Stimulated activated effector memory CD8-positive, alpha-beta T cell treated with anti-CD3 and anti-CD28 coated beads, Interleukin-12 subunit alpha, Interleukin-12 subunit beta, amount 100 ng/mL, for 72 hours (primary cell): ENCODE measurements at regions not wholly inside any gene's neighbourhood (a gene's known extent, or its start where the extent isn't known, plus 50 kb on each side); places are given as distances from the start of the nearest gene placed in this dataset.
A peak's percentile ranks its signal among the peaks of the same experiment; 100 is the strongest.
"Not testable (repeated sequence)": the region's sequence is repeated elsewhere in the genome, so short reads cannot be mapped to it uniquely, and the experiment has no call there.

ENCODE experiments used
- ATAC-seq: fragments of 150-1000 bp; cut with Tn5 transposase; 2 replicates; pipeline ENCODE4 v1.10.0; 2021
- DNase-seq, 2 donors: peaks; one replicate each; pipeline ENCODE4 v3.0.0; 2021 to 2022; ENCODE audit warnings: low spot score in 2 of 2
- H3K27ac Mint-ChIP-seq: one replicate; pipeline ENCODE4 v1.8.0; 2022; ENCODE audit warnings: mild to moderate bottlenecking, mixed read lengths
- H3K36me3 Mint-ChIP-seq: one replicate; pipeline ENCODE4 v1.8.0; 2022; ENCODE audit warnings: mild to moderate bottlenecking, mixed read lengths
- H3K4me1 Mint-ChIP-seq: one replicate; pipeline ENCODE4 v1.8.0; 2022; ENCODE audit warnings: mixed read lengths
- H3K4me3 Mint-ChIP-seq: one replicate; pipeline ENCODE4 v1.8.0; 2022; ENCODE audit warnings: mild to moderate bottlenecking, mixed read lengths
- H3K9me3 Mint-ChIP-seq: one replicate; pipeline ENCODE4 v1.8.0; 2022; ENCODE audit warnings: mixed read lengths

DNA sequence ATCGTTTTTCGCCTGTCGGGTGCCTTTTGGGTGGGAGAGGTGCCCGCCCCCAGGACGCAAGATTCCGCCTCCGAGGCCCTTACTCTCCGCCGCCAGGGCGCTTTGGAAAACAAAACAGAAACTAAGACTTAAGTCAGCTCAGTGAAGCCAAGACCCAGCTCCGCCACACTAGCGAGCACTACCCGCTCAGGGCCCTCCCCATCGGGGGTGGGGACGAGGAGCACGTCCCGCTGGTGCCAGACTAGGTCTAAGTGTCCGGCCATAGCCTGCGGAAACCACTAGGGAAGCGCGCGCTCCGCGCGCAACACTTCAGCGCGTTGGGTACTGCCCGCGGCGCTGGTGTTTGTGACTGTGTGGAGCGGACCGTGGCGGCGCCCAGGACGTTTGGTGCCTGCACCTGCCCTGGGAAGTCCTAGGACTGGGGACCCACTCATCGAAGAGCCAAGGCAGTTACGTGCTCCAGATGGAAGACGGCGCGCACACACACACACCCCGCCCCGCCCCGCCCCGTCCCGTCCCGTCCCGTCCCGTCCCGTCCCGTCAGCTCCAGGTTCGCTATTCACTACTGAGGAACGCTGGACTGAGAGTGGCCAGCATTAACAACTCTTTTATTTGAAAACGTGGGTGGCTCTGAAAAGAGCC is 57.6 kb upstream of the BOLA1 start:
- H3K27ac Mint-ChIP-seq, H3K9me3 Mint-ChIP-seq, DNase-seq, H3K4me3 Mint-ChIP-seq: not testable (repeated sequence)
- Mint-ChIP-seq H3K36me3 (peaks cover 25% of the 10 kb centered on the region), H3K4me1 (peaks cover 21% of the 10 kb centered on the region)
- ATAC-seq = peak; percentile 75

DNA sequence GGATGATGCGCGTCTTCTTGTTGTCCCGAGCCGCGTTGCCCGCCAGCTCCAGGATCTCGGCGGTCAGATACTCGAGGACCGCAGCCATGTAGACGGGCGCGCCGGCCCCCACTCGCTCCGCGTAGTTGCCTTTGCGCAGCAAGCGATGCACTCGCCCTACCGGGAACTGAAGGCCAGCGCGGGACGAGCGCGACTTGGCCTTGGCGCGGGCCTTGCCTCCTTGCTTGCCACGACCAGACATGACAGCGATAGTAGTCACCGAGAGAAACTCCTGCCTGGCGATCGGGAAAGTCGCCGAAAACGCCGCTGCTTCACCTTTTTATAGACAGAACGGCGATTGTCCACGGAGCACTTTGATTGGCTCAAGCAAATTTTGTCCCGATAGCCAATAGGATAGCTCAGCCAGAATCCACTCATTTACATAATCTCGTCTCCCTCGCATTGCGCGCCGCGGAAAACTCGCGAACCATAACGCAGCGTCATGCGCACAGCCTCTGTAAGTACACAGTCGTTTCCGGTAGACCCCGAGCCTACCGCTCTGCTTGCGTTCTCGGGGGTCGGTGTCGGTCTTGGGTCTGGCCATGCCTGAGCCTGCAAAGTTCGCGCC is 56.8 kb upstream of the BOLA1 start:
- not testable (repeated sequence) for H3K9me3 Mint-ChIP-seq, H3K4me3 Mint-ChIP-seq, DNase-seq, H3K27ac Mint-ChIP-seq
- ATAC-seq = peak; percentile 77
- Mint-ChIP-seq H3K36me3 (peaks cover 33% of the 10 kb centered on the region), H3K4me1 (peaks cover 30% of the 10 kb centered on the region)

DNA sequence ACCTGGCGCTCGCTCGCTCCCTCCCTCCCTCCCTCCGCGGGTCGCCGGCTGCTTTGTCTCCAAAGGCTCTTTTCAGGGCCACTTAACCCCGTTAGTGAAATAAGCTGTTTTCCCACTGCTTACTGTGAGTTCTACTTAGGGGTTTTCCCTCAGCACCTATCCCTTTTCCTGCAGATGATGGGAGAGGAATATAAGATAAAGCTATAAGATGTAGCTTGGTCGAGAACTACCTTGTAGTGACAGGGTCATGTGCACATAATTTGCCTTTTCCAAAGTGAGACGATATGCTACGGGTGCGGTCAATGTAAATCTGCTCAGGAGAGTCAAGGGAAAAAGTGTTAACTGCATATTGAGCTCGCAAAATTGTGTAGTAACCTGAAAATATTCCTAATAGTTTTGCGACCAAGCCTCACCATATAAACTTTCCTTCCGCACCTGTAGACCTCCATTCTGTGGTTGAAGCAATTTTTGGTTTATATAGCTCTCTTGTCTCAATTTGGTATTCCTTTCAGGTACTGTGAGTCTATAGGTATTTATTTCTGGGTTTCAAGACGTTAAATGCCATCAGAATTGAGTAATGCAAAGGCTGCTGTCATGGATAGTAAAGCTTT is 55.8 kb upstream of the BOLA1 start:
- H3K4me3 Mint-ChIP-seq = peak overlapping the region; percentile 78
- DNase-seq (peak in 1 of 2 donors; percentile 53), ATAC-seq (no peak)
- H3K27ac Mint-ChIP-seq = peak overlapping the region; percentile 87
- H3K36me3 Mint-ChIP-seq = peaks cover 35% of the 10 kb centered on the region
- H3K4me1 Mint-ChIP-seq = peaks cover 37% of the 10 kb centered on the region
- H3K9me3 Mint-ChIP-seq = no peaks in the 10 kb centered on the region

DNA sequence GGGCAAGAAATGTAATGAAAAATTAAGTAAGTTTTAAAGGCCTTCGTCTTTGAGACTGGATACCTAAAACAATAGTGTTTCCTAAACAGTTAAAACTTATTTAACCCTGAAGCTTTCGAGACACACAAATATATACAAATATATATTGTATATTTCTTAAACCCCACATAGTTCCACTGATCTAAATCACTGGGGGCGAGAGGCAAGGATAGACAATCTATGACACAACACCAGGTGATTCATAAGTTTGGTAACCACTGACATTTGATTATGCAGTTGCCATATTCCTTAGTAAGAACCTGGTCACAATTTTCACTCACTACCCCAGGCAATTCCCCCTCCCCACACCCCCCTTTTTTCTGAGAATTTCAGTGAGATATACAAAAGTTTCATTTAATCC is 55.3 kb upstream of the BOLA1 start:
- H3K27ac Mint-ChIP-seq = peak overlapping the region; percentile 87
- peak in 1 of 2 donors; percentile 37 for DNase-seq
- H3K4me1 Mint-ChIP-seq = peaks cover 42% of the 10 kb centered on the region
- no peak for ATAC-seq
- peaks cover 35% of the 10 kb centered on the region for H3K36me3 Mint-ChIP-seq
- no peaks in the 10 kb centered on the region for H3K9me3 Mint-ChIP-seq
- H3K4me3 Mint-ChIP-seq = peak overlapping the region; percentile 78

DNA sequence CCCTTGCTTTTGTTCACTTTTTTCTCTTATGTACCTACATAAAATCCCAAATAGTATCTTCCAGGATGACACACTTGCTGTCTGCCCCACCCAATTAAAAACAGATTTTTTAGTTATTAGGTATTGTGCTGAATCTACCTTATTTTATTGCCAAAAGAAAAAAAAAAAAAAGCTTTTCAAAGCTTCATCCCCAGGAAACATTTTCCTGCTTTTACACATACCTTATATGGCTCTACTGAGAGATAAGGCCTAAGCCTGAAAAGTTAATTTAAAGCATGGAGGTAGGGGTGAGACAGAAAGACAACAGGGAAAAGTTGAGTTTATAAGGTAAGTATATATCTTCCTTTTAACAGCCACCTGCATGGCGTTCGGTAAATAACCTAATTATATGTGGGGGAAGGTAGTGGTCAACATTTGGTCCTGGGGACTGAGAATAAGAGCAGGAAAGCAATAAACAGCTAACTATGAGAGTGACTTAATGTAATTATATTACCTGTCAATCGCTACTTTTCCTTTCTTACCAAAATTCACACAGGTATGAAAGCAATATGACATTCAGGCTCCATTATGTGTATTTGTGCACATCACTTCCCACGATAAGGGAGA is 54.6 kb upstream of the BOLA1 start:
- H3K9me3 Mint-ChIP-seq = no peaks in the 10 kb centered on the region
- H3K27ac Mint-ChIP-seq = peak overlapping the region; percentile 8
- H3K36me3 Mint-ChIP-seq = peaks cover 35% of the 10 kb centered on the region
- H3K4me1 Mint-ChIP-seq = peaks cover 49% of the 10 kb centered on the region
- ATAC-seq (no peak), DNase-seq (peak in 1 of 2 donors; percentile 40)
- H3K4me3 Mint-ChIP-seq = peak overlapping the region; percentile 78

DNA sequence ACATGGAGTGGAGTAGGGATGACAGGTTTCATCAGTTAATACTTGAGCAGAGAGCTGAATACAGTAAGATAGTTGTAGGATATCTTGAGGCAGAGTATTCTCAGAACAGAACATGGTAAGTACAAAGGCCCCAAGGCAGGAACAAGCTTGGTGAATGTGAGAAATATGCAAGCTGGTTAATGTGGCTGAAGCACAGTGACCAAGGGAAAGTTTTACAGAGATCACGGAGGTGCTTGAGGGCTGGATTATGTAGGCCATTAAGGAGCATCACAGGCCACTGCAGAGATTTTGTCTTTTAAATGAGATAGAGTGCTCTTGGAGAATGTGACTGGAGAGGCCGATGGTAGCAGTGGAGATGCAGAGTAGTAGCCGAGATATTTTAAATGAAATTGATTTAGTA is 54.0 kb upstream of the BOLA1 start:
- H3K27ac Mint-ChIP-seq = peak overlapping the region; percentile 8
- H3K4me3 Mint-ChIP-seq = peak overlapping the region; percentile 78
- H3K36me3 Mint-ChIP-seq = peaks cover 35% of the 10 kb centered on the region
- DNase-seq (peak in 1 of 2 donors; percentile 61), ATAC-seq (no peak)
- H3K9me3 Mint-ChIP-seq = no peaks in the 10 kb centered on the region
- H3K4me1 Mint-ChIP-seq = peaks cover 52% of the 10 kb centered on the region

DNA sequence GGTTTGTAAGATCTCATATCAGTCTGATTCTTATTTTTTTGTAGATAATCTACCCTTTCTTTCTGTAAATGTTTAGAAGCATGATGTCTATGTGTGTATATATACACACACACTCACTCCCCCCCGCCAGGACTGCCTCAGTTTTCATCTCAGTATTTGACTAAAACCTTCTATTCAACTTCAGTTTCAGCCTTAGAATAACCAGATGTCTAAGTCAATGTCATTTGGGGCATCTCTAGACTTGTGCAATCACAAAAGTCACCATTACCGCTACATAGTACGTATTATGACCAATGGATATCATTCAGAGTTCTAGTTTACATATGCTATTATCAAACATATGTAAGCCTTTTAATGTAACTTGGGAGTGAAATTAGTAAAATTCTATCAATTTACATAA is 53.3 kb upstream of the BOLA1 start:
- peak overlapping the region; percentile 78 for H3K4me3 Mint-ChIP-seq
- no peaks in the 10 kb centered on the region for H3K9me3 Mint-ChIP-seq
- H3K4me1 Mint-ChIP-seq = peaks cover 52% of the 10 kb centered on the region
- DNase-seq (peak in 1 of 2 donors; percentile 49), ATAC-seq (no peak)
- H3K36me3 Mint-ChIP-seq = peaks cover 35% of the 10 kb centered on the region
- peak overlapping the region; percentile 8 for H3K27ac Mint-ChIP-seq

DNA sequence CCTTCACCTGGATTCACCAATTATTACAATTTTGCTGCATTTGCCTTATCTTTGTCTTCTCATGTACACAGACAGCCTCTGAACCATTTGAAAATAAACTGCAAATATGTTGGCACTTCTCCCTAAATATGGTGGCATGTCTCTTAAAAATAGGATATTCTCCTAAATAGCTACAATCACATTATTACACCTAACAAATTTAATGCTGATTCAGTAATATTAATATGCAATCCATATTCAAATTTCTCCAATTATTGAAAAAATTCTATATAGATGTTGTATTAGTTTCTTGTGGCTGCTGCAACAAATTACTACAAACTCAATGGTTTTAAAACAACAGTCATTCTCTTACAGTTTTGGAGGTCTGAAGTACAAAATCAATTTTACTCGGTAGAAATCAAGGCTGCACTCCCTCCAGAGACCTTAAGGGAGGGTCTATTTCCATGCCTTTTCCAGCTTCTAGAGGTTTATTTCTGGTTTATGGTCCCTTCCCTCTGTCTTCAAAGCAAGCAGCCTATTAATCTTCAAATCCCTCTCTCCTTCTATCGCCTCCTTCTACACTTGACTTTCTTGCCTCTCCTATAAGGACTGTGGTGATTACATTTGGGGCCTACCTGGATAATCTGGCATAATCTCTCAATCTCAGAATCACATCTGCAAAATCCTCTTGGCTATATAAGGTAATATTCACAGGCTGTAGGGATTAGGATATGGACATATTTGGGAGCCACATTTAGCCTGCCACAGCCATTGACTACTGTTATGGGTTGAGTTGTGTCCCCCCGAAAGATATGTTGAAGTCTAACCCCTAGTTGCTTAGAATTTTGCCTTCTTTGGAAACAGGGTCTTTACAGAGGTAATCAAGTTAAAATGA is 52.5 kb upstream of the BOLA1 start:
- ATAC-seq (no peak), DNase-seq (peak in 1 of 2 donors; percentile 25)
- Mint-ChIP-seq H3K4me1 (peaks cover 52% of the 10 kb centered on the region), H3K4me3 (no peak overlapping the region), H3K36me3 (peaks cover 35% of the 10 kb centered on the region), H3K27ac (peak overlapping the region; percentile 17), H3K9me3 (no peaks in the 10 kb centered on the region)

DNA sequence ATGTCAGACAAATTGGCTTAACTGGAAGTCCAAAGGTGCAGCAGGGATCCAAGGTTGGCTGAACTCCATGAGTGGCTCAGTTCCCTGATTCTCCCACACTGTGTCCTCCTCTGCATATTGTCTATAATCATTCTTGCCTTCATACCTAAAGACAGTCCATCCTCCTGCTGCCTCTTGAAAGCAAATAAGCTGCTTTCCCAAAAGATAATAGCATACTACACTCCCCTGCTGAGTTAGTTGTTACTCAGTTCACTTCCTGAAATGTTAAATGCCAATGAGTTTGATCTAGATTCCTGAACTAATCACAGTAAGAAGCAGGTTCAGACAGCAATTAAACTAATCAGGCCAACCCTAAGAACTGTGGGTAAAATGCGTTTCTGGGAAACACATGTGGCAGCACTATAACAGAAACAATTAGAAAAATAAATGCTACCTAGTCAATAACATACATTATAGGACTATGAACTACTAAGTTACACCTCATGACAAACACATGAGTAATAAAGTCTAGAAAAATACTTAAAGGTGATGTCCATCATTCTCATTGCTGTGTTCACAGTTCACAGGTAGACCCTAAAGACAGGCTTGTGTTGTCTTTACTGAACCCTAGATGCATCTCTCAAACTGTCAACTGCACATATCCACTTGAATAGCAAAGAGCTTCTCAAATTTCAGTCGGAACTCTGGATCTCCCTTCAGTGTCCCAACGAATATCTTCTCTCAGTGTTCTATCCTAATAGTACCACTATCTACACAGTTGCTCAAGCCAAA is 50.8 kb upstream of the BOLA1 start:
- Mint-ChIP-seq H3K27ac (peak overlapping the region; percentile 88), H3K36me3 (peaks cover 33% of the 10 kb centered on the region), H3K4me3 (peak overlapping the region; percentile 78), H3K9me3 (no peaks in the 10 kb centered on the region), H3K4me1 (peaks cover 52% of the 10 kb centered on the region)
- ATAC-seq = no peak
- DNase-seq = peak in 1 of 2 donors; percentile 46

DNA sequence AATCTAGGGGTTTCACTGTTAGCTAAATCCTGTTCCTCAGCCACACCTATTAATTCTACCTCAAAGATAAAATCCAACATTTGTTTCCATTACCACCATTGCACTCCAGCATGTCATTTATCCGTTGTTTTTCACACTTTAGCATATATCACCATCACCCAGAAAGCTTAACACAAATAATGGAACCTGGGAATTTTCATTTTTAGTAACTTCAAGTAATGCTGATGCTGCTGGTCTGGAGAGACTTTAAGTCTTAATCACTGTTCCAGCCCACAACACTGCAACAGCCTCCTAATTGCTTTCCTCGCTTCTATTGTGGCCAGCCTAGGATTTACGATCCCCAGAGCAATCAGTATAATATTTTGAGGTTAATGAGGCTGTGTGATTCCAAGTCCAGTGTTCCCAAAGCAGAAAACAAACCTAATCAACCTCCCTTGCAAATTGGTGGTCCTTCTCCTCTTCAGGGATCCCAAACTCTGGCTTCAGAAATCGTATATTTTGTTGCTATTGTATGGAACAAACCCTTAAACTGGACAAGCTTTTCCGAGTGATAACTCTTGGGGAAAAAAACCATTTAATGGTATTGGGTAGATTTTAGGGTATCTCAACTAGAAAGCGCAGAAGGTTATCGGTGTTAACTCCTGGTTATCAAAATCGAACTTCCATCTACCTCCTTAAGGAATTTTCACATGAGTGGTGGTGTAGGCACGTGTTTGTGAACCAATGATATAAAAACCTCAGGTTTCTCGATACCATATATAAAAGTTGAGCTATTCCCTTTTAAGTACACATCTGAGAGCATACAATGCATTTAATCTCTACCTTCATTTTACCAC is 50.0 kb upstream of the BOLA1 start:
- Mint-ChIP-seq H3K4me3 (peak overlapping the region; percentile 78), H3K9me3 (no peaks in the 10 kb centered on the region), H3K4me1 (peaks cover 52% of the 10 kb centered on the region), H3K27ac (peak overlapping the region; percentile 88), H3K36me3 (peaks cover 25% of the 10 kb centered on the region)
- peak in 1 of 2 donors; percentile 49 for DNase-seq
- no peak for ATAC-seq
